Breast epithelium (tissue), 3 donors: ENCODE measurements at regions not wholly inside any gene's neighbourhood (a gene's known extent, or its start where the extent isn't known, plus 50 kb on each side); places are given as distances from the start of the nearest gene placed in this dataset.

ENCODE experiments used
- POLR2A ChIP-seq: fragments of 450-650 bp; IDR thresholded peaks from one replicate; pipeline ENCODE4 v1.6.1; 2016; ENCODE audit warnings: antibody characterized with exemption, mild to moderate bottlenecking, moderate library complexity
- TF ChIP-seq, protein P1 (sequence below), 3 donors: fragments of 450-650 bp; IDR thresholded peaks; one replicate each; pipeline ENCODE4 v1.5.1; 2016 to 2017; ENCODE audit warnings: antibody characterized with exemption in 3 of 3, mild to moderate bottlenecking in 3 of 3, moderate library complexity in 3 of 3

DNA sequence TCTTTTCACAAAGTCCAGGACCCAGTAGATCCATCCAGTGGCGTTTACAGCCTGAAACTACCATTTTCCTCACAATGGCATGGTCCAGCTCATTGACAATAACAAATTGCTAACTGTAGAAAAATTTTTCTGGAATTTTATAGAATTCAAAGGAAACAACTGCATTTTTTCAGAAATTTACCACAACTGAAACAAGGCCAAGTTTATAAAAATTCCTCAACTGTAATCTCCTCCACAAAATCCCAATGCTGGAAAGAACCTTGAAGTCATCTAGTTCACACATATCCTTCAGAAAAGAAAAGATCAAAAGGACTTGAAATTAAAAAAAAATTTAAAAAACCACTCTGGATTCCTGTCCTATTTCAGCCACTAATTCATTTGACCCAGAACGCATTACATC, 226.0 kb upstream of the CTAGE1 start:
- TF ChIP-seq, protein P1, sequence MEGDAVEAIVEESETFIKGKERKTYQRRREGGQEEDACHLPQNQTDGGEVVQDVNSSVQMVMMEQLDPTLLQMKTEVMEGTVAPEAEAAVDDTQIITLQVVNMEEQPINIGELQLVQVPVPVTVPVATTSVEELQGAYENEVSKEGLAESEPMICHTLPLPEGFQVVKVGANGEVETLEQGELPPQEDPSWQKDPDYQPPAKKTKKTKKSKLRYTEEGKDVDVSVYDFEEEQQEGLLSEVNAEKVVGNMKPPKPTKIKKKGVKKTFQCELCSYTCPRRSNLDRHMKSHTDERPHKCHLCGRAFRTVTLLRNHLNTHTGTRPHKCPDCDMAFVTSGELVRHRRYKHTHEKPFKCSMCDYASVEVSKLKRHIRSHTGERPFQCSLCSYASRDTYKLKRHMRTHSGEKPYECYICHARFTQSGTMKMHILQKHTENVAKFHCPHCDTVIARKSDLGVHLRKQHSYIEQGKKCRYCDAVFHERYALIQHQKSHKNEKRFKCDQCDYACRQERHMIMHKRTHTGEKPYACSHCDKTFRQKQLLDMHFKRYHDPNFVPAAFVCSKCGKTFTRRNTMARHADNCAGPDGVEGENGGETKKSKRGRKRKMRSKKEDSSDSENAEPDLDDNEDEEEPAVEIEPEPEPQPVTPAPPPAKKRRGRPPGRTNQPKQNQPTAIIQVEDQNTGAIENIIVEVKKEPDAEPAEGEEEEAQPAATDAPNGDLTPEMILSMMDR (IDR thresholded peaks at IDR 0.05), result no peak
- TF ChIP-seq POLR2A, result no peak
